Upper lobe of left lung (tissue), 4 donors: ENCODE measurements at regions not wholly inside any gene's neighbourhood (a gene's known extent, or its start where the extent isn't known, plus 50 kb on each side); places are given as distances from the start of the nearest gene placed in this dataset.

ENCODE experiments used
- CTCF ChIP-seq, 6 experiments: fragments of 450-650 bp in 4 of 6; fragments of 200-600 bp in 2 of 6; sonication (generic) in 2 of 6; IDR thresholded peaks; one replicate each; pipeline ENCODE4 v1.5.1; 2016 to 2019; ENCODE audit warnings: antibody characterized with exemption in 6 of 6
- EP300 ChIP-seq, 4 donors: sonication (generic); formaldehyde crosslinking; IDR thresholded peaks; one replicate each; pipeline ENCODE4 v1.5.1; 2017; ENCODE audit warnings: antibody characterized with exemption in 4 of 4, control low read depth in 2 of 4
- POLR2A ChIP-seq, 4 donors: fragments of 450-650 bp; IDR thresholded peaks; one replicate each; pipeline ENCODE4 v1.5.1; 2016 to 2017; ENCODE audit warnings: antibody characterized with exemption in 4 of 4, mild to moderate bottlenecking in 2 of 4

GRCh38 chr22:48539261-48539660, 1288.4 kb downstream of the BRD1 start:
- TF ChIP-seq POLR2A (IDR thresholded peaks at IDR 0.05): no peak
- no peak for TF ChIP-seq CTCF (IDR thresholded peaks at IDR 0.05)
- TF ChIP-seq EP300 (IDR thresholded peaks at IDR 0.05): no peak
